Body of pancreas (tissue), 4 donors: ENCODE measurements at regions not wholly inside any gene's neighbourhood (a gene's known extent, or its start where the extent isn't known, plus 50 kb on each side); places are given as distances from the start of the nearest gene placed in this dataset.

Source experiments
- ATAC-seq: fragments of 150-250 bp; one replicate; pipeline ENCODE4 v1.9.1; 2016
- DNase-seq, 4 donors: peaks; one replicate each; pipeline ENCODE4 v3.0.0-alpha.2; 2019
- H3K27ac ChIP-seq, 4 donors: fragments of 200-600 bp; sonication (generic); 1 replicate in 3 of 4; 2 replicates in 1 of 4; pipeline versions ENCODE4 v1.5.1 to v1.6.1; 2016 to 2019; ENCODE audit warnings: mild to moderate bottlenecking in 1 of 4, mixed read lengths in 1 of 4, moderate library complexity in 1 of 4
- H3K27me3 ChIP-seq, 2 donors: fragments of 200-600 bp; sonication (generic); one replicate each; pipeline ENCODE4 v1.6.0; 2016; ENCODE audit warnings: mild to moderate bottlenecking in 1 of 2
- H3K36me3 ChIP-seq, 2 donors: fragments of 200-600 bp; sonication (generic); replicated peaks in 1 of 2; 2 replicates each; pipeline ENCODE4 v1.5.1; 2016; ENCODE audit warnings: low read depth in 2 of 2; ENCODE audit not compliant: insufficient read depth in 1 of 2
- H3K4me1 ChIP-seq: fragments of 200-600 bp; sonication (generic); one replicate; pipeline ENCODE4 v1.6.0; 2016
- H3K4me3 ChIP-seq, 2 donors: fragments of 200-600 bp; sonication (generic); 1 replicate in 1 of 2; 2 replicates in 1 of 2; pipeline ENCODE4 v1.5.1; 2016 to 2019
- H3K9me3 ChIP-seq, 3 donors: fragments of 200-600 bp; sonication (generic); 1 replicate in 2 of 3; 2 replicates in 1 of 3; pipeline ENCODE4 v1.5.1; 2016
- POLR2A ChIP-seq, 3 donors: fragments of 450-650 bp; IDR thresholded peaks; one replicate each; pipeline ENCODE4 v1.6.1; 2016; ENCODE audit warnings: antibody characterized with exemption in 3 of 3, mild to moderate bottlenecking in 2 of 3
- WGBS, 2 donors: methylation state at CpG; one replicate each; pipeline ENCODE4 v1.1.5; 2017; 5-methylcytosine and 5-hydroxymethylcytosine counted together
- intact Hi-C: fragments of 100-400 bp; cut with DNase I; formaldehyde crosslinking; loops from one replicate; pipeline ENCODE4 v1.15.1; 2023
- TF ChIP-seq, protein P1 (sequence below), 7 experiments: fragments of 450-650 bp in 4 of 7; fragments of 200-600 bp in 3 of 7; sonication (generic) in 3 of 7; IDR thresholded peaks; one replicate each; pipeline ENCODE4 v1.5.1; 2016 to 2019; ENCODE audit warnings: antibody characterized with exemption in 7 of 7

DNA sequence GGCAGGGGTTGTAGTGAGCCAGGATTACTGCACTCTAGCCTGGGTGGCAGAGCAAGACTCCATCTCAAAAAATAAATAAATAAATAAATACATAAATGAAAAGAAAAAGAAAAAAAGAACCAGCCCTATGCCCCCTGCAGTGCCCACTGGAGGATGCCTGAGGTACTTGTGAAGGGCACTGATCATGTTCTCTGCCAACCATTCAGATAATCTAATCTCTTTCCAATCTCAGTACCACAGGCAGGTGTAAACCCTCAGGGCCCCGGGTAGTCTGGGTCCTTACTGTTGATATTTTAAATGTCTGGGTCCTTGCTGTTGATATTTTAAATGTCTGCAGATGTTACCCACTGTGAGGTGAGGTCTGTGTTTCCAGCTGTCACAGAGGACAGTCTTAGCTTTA, 321.8 kb upstream of the ADCY2 start:
- no peak for ATAC-seq
- no peaks in the 10 kb centered on the region for H3K4me1 ChIP-seq
- H3K9me3 ChIP-seq = no peaks in the 10 kb centered on the region
- intact Hi-C loops = no loop called here
- H3K36me3 ChIP-seq = no peaks in the 10 kb centered on the region
- no peaks in the 10 kb centered on the region for H3K27me3 ChIP-seq
- DNase-seq = no peak
- TF ChIP-seq, protein P1, sequence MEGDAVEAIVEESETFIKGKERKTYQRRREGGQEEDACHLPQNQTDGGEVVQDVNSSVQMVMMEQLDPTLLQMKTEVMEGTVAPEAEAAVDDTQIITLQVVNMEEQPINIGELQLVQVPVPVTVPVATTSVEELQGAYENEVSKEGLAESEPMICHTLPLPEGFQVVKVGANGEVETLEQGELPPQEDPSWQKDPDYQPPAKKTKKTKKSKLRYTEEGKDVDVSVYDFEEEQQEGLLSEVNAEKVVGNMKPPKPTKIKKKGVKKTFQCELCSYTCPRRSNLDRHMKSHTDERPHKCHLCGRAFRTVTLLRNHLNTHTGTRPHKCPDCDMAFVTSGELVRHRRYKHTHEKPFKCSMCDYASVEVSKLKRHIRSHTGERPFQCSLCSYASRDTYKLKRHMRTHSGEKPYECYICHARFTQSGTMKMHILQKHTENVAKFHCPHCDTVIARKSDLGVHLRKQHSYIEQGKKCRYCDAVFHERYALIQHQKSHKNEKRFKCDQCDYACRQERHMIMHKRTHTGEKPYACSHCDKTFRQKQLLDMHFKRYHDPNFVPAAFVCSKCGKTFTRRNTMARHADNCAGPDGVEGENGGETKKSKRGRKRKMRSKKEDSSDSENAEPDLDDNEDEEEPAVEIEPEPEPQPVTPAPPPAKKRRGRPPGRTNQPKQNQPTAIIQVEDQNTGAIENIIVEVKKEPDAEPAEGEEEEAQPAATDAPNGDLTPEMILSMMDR (IDR thresholded peaks at IDR 0.05) = peak in 1 of 7 experiments; percentile 22
- TF ChIP-seq POLR2A (IDR thresholded peaks at IDR 0.05) = no peak
- 14 to 17% methylated on average over 1 of the region's 1 CpG for WGBS, 2 donors
- no peak overlapping the region for H3K27ac ChIP-seq
- no peak overlapping the region for H3K4me3 ChIP-seq

DNA sequence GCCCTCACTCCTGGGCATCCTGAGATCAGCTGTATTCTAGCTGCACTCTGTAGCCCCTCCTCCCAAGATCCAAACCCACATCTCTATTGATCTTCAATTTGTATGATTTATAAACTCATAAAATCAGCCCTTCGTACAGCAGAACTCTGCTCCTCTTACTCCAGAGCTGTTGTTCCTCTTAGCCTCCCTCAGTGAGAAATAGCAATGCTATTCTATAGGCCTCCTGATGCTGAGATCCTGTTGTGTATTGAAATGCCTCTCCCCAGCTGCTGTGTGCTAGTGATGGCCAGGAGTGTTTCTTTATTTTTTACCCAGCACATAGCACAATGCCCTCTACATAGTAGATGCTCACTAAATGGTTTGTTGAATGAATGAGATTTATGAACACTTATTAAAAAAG, 320.5 kb upstream of the ADCY2 start:
- no peak overlapping the region for H3K4me3 ChIP-seq
- H3K27me3 ChIP-seq = no peaks in the 10 kb centered on the region
- TF ChIP-seq, protein P1 (IDR thresholded peaks at IDR 0.05) = no peak
- TF ChIP-seq POLR2A (IDR thresholded peaks at IDR 0.05) = no peak
- 79% methylated on average over 1 of the region's 1 CpG for WGBS, 2 donors
- ATAC-seq (no peak), DNase-seq (no peak)
- intact Hi-C loops = no loop called here
- no peaks in the 10 kb centered on the region for H3K36me3 ChIP-seq
- no peaks in the 10 kb centered on the region for H3K4me1 ChIP-seq
- H3K27ac ChIP-seq = no peak overlapping the region
- no peaks in the 10 kb centered on the region for H3K9me3 ChIP-seq

DNA sequence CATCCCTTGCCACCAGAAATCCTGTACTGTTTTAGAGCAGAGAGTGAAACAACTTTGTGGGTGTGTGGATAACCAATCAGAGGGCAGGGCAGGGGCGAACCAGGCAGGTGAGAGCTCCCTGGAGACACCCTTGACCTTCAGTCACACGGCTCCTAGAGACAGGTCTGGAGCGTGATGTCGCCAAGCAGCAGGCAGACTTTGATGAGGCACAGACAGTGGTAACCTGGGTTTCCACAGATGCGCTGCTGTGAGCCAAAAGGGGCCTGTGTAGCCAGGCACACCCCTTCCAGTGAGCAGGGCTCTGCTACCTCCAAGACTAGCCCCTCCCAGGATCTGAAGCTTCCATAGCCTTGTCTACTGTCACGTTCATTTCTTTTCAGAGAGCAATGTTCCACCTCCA, 317.8 kb upstream of the ADCY2 start:
- 67 to 68% methylated on average over 5 to 6 of the region's 6 CpGs for WGBS, 2 donors
- intact Hi-C loops = no loop called here
- Histone ChIP-seq H3K27ac (no peak overlapping the region), H3K36me3 (no peaks in the 10 kb centered on the region), H3K27me3 (no peaks in the 10 kb centered on the region), H3K9me3 (no peaks in the 10 kb centered on the region), H3K4me1 (no peaks in the 10 kb centered on the region), H3K4me3 (no peak overlapping the region)
- DNase-seq (peak in 3 of 4 donors; percentile 16 to 36 (median 29)), ATAC-seq (no peak)
- TF ChIP-seq POLR2A (IDR thresholded peaks at IDR 0.05) = no peak
- TF ChIP-seq, protein P1 (IDR thresholded peaks at IDR 0.05) = no peak

DNA sequence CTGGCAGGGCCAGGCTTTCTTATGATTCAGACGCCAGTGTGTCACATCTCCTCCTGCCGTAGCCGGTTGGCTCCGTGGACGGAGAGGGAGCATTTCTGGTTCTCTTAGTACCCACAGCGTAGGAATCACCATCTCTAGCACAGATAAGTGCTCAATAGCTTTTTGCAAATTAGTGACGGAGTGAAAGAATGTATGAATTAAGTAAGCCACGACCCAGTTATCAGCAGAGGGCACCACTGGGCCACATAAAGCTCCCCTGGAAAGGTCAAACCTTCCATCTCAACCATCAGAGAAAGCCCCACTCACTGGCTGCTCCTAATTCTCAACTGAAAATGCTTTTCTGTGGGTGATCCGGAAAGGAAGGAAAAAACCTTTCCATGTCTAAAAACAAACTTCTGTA, 317.0 kb upstream of the ADCY2 start:
- ATAC-seq (no peak), DNase-seq (peak in 2 of 4 donors; percentile 13 to 36)
- no peaks in the 10 kb centered on the region for H3K36me3 ChIP-seq
- TF ChIP-seq, protein P1 (IDR thresholded peaks at IDR 0.05) = peak in 4 of 7 experiments; percentile 5 to 19 (median 19)
- no peak for TF ChIP-seq POLR2A (IDR thresholded peaks at IDR 0.05)
- intact Hi-C loops = no loop called here
- WGBS, 2 donors = 54 to 56% methylated on average over 9 of the region's 9 CpGs
- no peaks in the 10 kb centered on the region for H3K4me1 ChIP-seq
- H3K27ac ChIP-seq = no peak overlapping the region
- H3K27me3 ChIP-seq = no peaks in the 10 kb centered on the region
- no peak overlapping the region for H3K4me3 ChIP-seq
- H3K9me3 ChIP-seq = no peaks in the 10 kb centered on the region

DNA sequence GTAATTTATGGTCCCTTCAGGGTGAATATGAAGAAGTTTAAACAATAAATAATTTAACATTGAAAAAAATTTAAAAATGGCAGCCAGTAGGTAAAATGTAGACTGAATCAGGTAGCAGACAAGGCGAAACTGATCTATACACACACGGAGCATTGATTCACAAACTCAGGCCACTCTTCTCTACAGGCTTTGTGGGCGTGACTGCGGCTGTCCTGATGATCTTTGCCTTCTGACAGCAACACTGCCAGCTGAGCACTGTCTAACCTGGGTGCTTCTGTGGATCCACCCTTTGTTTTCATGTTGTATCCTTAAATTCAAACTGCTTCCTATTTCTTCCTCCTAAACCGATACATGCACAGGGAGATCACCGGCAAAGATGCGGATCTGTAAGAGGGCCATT, 315.4 kb upstream of the ADCY2 start:
- intact Hi-C loops = no loop called here
- DNase-seq = no peak
- 96 to 97% methylated on average over 7 of the region's 7 CpGs for WGBS, 2 donors
- no peak overlapping the region for H3K4me3 ChIP-seq
- ATAC-seq = no peak
- no peaks in the 10 kb centered on the region for H3K36me3 ChIP-seq
- H3K9me3 ChIP-seq = no peaks in the 10 kb centered on the region
- H3K27ac ChIP-seq = no peak overlapping the region
- no peaks in the 10 kb centered on the region for H3K27me3 ChIP-seq
- H3K4me1 ChIP-seq = no peaks in the 10 kb centered on the region
- TF ChIP-seq, protein P1 (IDR thresholded peaks at IDR 0.05) = no peak
